ENCODE measurements at regions not wholly inside any gene's neighbourhood (a gene's known extent, or its start where the extent isn't known, plus 50 kb on each side); places are given as distances from the start of the nearest gene placed in this dataset.

GRCh38 chr4:165761963-165762362 is 111.1 kb upstream of the TLL1 start:
- peaks cover 5% of the 10 kb centered on the region; the same call in 1 of the 2 replicates for H3K9me3 ChIP-seq (ENCODE audit: control insufficient read depth, insufficient read depth, low read length)
- POLR2A ChIA-PET: no interaction called here
- no peak overlapping the region for H3K27ac ChIP-seq (ENCODE audit: low read depth, low read length)
- TF ChIP-seq, protein P1, sequence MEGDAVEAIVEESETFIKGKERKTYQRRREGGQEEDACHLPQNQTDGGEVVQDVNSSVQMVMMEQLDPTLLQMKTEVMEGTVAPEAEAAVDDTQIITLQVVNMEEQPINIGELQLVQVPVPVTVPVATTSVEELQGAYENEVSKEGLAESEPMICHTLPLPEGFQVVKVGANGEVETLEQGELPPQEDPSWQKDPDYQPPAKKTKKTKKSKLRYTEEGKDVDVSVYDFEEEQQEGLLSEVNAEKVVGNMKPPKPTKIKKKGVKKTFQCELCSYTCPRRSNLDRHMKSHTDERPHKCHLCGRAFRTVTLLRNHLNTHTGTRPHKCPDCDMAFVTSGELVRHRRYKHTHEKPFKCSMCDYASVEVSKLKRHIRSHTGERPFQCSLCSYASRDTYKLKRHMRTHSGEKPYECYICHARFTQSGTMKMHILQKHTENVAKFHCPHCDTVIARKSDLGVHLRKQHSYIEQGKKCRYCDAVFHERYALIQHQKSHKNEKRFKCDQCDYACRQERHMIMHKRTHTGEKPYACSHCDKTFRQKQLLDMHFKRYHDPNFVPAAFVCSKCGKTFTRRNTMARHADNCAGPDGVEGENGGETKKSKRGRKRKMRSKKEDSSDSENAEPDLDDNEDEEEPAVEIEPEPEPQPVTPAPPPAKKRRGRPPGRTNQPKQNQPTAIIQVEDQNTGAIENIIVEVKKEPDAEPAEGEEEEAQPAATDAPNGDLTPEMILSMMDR (IDR thresholded peaks at IDR 0.05; ENCODE audit: low read depth, low read length): no peak
- H3K4me3 ChIP-seq (ENCODE audit: low read depth, low read length): no peak overlapping the region
- DNase-seq (ENCODE audit: low read depth, low spot score): no peak
- H3K27me3 ChIP-seq (ENCODE audit: control insufficient read depth, insufficient read depth, low read length): no peaks in the 10 kb centered on the region
- CTCF ChIA-PET: no interaction called here

DNA sequence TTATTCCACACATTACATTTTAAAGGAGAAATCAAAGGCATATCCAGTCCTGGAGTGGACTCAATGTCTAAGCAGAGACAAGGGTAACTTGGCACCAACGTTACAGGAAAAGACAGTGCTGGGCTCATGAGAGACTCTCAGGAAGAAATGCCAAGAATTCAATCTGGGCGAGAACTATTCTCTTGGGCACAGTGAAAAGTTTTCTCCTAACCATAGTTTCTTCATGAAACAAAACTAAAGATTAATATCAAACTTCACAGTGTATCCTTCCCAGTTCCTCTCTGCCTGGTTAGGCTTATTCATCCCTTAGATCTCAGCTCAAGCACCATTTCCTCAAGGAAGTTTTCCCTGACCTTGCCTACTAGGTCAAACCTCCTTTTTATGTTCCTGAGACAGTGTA is 109.4 kb upstream of the TLL1 start:
- no peaks in the 10 kb centered on the region for H3K27me3 ChIP-seq (ENCODE audit: control insufficient read depth, insufficient read depth, low read length)

DNA sequence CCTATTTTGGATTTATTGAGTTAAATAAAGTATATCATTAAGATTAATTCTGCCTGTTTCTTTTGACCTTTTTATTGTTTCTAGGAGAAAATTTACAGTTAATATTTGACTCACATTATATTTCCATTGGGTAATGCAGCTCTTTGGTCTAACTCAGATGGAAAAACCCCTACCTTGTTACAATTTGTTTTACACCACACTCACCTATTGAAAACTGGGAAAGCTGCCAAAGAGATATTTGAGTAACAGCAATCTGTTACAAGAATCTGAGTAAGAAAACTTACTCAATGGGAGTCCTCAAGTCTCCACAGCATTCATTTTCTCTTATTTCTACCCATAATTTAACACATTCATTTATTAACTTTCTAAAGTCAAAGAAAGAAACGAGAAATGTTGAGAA is 108.0 kb upstream of the TLL1 start:
- Histone ChIP-seq H3K4me3 (ENCODE audit: low read depth, low read length) (no peak overlapping the region), H3K27me3 (ENCODE audit: control insufficient read depth, insufficient read depth, low read length) (no peaks in the 10 kb centered on the region), H3K27ac (ENCODE audit: low read depth, low read length) (no peak overlapping the region), H3K9me3 (ENCODE audit: control insufficient read depth, insufficient read depth, low read length) (peaks cover 5% of the 10 kb centered on the region; the same call in 1 of the 2 replicates)
- ChIA-PET POLR2A (no interaction called here), CTCF (no interaction called here)
- TF ChIP-seq, protein P1 (IDR thresholded peaks at IDR 0.05; ENCODE audit: low read depth, low read length): no peak
- DNase-seq (ENCODE audit: low read depth, low spot score): no peak

More for the DNA sequence above, 109.4 kb upstream of the TLL1 start:
- Histone ChIP-seq H3K9me3 (ENCODE audit: control insufficient read depth, insufficient read depth, low read length) (peaks cover 5% of the 10 kb centered on the region; the same call in 1 of the 2 replicates), H3K4me3 (ENCODE audit: low read depth, low read length) (no peak overlapping the region), H3K27ac (ENCODE audit: low read depth, low read length) (no peak overlapping the region)
- ChIA-PET CTCF (no interaction called here), POLR2A (no interaction called here)
- no peak for DNase-seq (ENCODE audit: low read depth, low spot score)
- TF ChIP-seq, protein P1 (IDR thresholded peaks at IDR 0.05; ENCODE audit: low read depth, low read length): no peak

DNA sequence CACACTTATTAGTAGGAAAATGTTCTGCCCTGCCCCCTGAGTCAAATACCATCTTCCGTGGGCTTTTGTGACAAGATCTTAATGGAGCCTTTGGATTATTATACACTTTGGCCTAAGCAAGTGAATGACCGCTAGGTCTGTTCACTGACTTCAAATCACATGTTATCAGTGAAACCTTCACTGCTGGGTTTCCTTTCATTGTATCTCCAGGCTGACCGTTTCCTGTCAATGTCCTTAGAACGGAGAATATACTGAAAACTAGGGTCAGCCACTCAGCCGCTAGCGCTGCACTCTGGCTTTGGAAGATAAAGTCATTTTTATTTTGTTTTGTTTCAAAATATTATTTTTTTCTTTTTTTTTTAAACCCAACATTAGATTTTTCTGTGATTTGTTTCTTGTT is 107.0 kb upstream of the TLL1 start:
- H3K27me3 ChIP-seq (ENCODE audit: control insufficient read depth, insufficient read depth, low read length): no peaks in the 10 kb centered on the region
- no peaks in the 10 kb centered on the region for H3K9me3 ChIP-seq (ENCODE audit: control insufficient read depth, insufficient read depth, low read length)
- POLR2A ChIA-PET: no interaction called here
- no peak overlapping the region for H3K27ac ChIP-seq (ENCODE audit: low read depth, low read length)
- TF ChIP-seq, protein P1 (IDR thresholded peaks at IDR 0.05; ENCODE audit: low read depth, low read length): no peak
- CTCF ChIA-PET: no interaction called here
- H3K4me3 ChIP-seq (ENCODE audit: low read depth, low read length): no peak overlapping the region
- no peak for DNase-seq (ENCODE audit: low read depth, low spot score)

- no peak for DNase-seq (ENCODE audit: low read depth, low spot score)
- no peak overlapping the region for H3K4me3 ChIP-seq (ENCODE audit: low read depth, low read length)
- H3K9me3 ChIP-seq (ENCODE audit: control insufficient read depth, insufficient read depth, low read length): no peaks in the 10 kb centered on the region
- TF ChIP-seq, protein P1 (IDR thresholded peaks at IDR 0.05; ENCODE audit: low read depth, low read length): no peak
- no peak overlapping the region for H3K27ac ChIP-seq (ENCODE audit: low read depth, low read length)
- H3K27me3 ChIP-seq (ENCODE audit: control insufficient read depth, insufficient read depth, low read length): no peaks in the 10 kb centered on the region
- ChIA-PET POLR2A (interaction anchor here (0.5 kb wide), 1 partner anchor 705 kb away, joined by 4 read pairs; no protein-coding TSS in a partner anchor), CTCF (no interaction called here)
Observed at GRCh38 chr4:165766976-165767375, 106.1 kb upstream of the TLL1 start.
